Activated CD8-positive, alpha-beta T cell treated with anti-CD3 and anti-CD28 coated beads for 36 hours (primary cell): ENCODE measurements at regions not wholly inside any gene's neighbourhood (a gene's known extent, or its start where the extent isn't known, plus 50 kb on each side); places are given as distances from the start of the nearest gene placed in this dataset.

ENCODE experiments used
- ATAC-seq: fragments of 200-7000 bp; cut with Tn5 transposase; one replicate; pipeline ENCODE4 v1.10.0; 2021; ENCODE audit warnings: mild to moderate bottlenecking, moderate library complexity
- CTCF ChIA-PET: fragments of 350-600 bp; sonication (Branson Sonifier 250); formaldehyde crosslinking; loops from one replicate; lab custom pipeline; 2021; ENCODE audit warnings: antibody characterized with exemption; lab: Charles Lee
- POLR2A ChIA-PET: fragments of 350-600 bp; sonication (Branson Sonifier 250); formaldehyde crosslinking; loops from one replicate; lab custom pipeline; 2021; ENCODE audit warnings: antibody characterized with exemption; lab: Charles Lee
- DNase-seq: peaks from one replicate; pipeline ENCODE4 v3.0.0-alpha.2; 2020
- H3K27ac Mint-ChIP-seq: one replicate; pipeline ENCODE4 v1.8.0; 2021; ENCODE audit warnings: mild to moderate bottlenecking, mixed read lengths
- H3K27me3 Mint-ChIP-seq: one replicate; pipeline ENCODE4 v1.8.0; 2021; ENCODE audit warnings: mixed read lengths
- H3K36me3 Mint-ChIP-seq: one replicate; pipeline ENCODE4 v1.8.0; 2021; ENCODE audit warnings: low read depth, mixed read lengths
- H3K4me1 Mint-ChIP-seq: one replicate; pipeline ENCODE4 v1.8.0; 2021; ENCODE audit warnings: low read depth, mixed read lengths
- H3K4me3 Mint-ChIP-seq: one replicate; pipeline ENCODE4 v1.8.0; 2021; ENCODE audit warnings: mild to moderate bottlenecking, moderate library complexity, mixed read lengths
- H3K9me3 Mint-ChIP-seq: one replicate; pipeline ENCODE4 v1.8.0; 2021; ENCODE audit warnings: mixed read lengths
- intact Hi-C: fragments of 100-400 bp; cut with micrococcal nuclease; formaldehyde crosslinking; loops from one replicate; pipeline ENCODE4 v1.10.0; 2022
- TF ChIP-seq, protein P1 (sequence below): fragments of 200-600 bp; IDR thresholded peaks from one replicate; pipeline ENCODE4 v1.8.0; 2022; ENCODE audit warnings: antibody characterized with exemption, mild to moderate bottlenecking

DNA sequence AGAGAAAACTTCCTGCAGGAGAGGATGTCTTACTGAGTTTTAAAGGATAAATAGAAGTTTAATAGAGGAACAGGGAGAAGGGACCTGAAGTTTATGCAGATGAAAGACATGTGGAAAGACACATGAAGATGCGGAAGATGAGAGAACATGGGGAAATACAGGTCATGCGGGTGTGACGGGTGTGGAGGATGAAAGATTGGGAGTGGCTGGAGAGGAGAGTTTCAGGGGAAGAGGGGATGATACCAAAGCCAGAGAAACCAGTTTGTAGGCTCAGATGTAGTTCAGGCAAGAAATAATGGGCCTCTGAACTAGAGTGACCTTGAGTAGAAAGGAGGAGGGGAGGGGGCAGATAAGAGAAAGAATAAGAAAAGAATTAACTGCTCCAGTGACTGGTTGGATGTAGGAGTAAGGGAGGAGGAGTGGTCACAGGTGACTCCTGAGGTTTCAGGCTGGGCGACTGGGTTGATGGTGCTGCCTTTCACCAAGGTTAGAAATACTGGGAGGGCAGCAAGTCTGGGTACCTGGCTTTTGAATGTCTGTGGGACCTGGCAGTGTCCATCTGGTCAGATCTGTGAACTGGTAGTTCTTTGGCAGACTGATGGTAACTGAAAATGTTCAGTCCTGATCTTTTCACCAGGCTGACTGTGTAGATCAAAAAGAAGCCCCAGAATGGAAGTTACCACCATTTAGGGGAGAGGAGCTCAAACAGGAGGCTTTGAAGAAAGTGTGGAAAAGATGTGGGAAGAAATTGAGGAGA lies 69.4 kb downstream of the TET3 start:
- H3K9me3 Mint-ChIP-seq: no peaks in the 10 kb centered on the region
- DNase-seq (no peak), ATAC-seq (no peak)
- peaks cover 25% of the 10 kb centered on the region for H3K36me3 Mint-ChIP-seq
- CTCF ChIA-PET: interaction anchor here (0.6 kb wide), 1 partner anchor 1354 kb away, joined by 3 read pairs; no protein-coding TSS in a partner anchor
- intact Hi-C loops: no loop called here
- no peaks in the 10 kb centered on the region for H3K27me3 Mint-ChIP-seq
- no peak overlapping the region for H3K4me3 Mint-ChIP-seq
- TF ChIP-seq, protein P1, sequence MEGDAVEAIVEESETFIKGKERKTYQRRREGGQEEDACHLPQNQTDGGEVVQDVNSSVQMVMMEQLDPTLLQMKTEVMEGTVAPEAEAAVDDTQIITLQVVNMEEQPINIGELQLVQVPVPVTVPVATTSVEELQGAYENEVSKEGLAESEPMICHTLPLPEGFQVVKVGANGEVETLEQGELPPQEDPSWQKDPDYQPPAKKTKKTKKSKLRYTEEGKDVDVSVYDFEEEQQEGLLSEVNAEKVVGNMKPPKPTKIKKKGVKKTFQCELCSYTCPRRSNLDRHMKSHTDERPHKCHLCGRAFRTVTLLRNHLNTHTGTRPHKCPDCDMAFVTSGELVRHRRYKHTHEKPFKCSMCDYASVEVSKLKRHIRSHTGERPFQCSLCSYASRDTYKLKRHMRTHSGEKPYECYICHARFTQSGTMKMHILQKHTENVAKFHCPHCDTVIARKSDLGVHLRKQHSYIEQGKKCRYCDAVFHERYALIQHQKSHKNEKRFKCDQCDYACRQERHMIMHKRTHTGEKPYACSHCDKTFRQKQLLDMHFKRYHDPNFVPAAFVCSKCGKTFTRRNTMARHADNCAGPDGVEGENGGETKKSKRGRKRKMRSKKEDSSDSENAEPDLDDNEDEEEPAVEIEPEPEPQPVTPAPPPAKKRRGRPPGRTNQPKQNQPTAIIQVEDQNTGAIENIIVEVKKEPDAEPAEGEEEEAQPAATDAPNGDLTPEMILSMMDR: no peak
- H3K4me1 Mint-ChIP-seq: peaks cover 31% of the 10 kb centered on the region
- POLR2A ChIA-PET: no interaction called here
- H3K27ac Mint-ChIP-seq: no peak overlapping the region

DNA sequence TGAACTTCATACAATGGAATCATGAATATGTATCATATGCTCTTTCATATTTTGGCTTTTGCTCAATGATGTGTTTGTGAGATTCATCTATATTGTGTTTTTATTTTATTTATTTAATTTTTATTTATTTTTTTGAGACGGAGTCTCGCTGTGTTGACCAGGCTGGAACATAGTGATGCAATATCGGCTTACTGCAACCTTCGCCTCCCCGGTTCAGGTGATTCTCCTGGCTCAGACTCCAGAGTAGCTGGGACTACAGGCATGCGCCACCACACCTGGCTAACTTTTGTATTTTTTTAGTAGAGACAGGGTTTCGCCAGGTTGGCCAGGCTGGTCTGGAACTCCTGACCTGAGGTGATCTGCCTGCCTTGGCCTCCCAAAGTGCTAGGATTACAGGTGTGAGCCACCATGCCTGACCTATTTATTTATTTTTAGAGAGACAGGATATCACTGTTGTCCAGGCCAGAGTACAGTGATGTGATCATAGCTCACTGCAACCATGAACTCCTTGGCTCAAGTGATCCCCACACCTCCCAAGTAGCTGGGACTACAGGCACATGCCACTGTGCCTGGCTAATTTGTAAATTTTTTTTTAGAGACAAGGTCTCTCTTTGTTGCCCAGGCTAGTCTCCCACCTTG lies 74.5 kb downstream of the TET3 start:
- intact Hi-C loops: no loop called here

DNA sequence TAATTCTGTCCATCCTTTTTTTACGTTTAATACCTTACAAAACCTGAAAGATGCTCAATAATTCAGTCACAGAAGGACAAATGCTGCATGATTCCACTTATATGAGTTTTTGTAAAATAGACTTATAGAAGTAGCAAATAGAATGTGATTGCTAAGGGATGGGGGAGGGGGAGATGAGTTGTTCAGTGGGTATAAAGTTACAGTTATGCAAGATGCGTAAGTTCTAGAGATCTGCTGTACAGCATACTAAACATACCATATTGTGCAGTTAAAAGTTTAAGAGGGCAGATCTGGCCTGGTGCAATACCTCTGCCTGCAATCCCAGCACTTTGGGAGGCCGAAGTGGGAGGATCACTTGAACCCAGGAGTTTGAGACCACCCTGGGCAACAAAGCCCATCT lies 78.8 kb downstream of the TET3 start:
- no peak for ATAC-seq
- Mint-ChIP-seq H3K9me3 (no peaks in the 10 kb centered on the region), H3K27ac (no peak overlapping the region), H3K27me3 (no peaks in the 10 kb centered on the region), H3K36me3 (peaks cover 17% of the 10 kb centered on the region), H3K4me3 (no peak overlapping the region), H3K4me1 (peaks cover 13% of the 10 kb centered on the region)
- TF ChIP-seq, protein P1: no peak
- POLR2A ChIA-PET: no interaction called here
- CTCF ChIA-PET: no interaction called here
- DNase-seq: no peak
- intact Hi-C loops: no loop called here

More for the DNA sequence above, 74.5 kb downstream of the TET3 start:
- no peaks in the 10 kb centered on the region for H3K27me3 Mint-ChIP-seq
- CTCF ChIA-PET: no interaction called here
- ATAC-seq (no peak), DNase-seq (no peak)
- POLR2A ChIA-PET: no interaction called here
- H3K4me3 Mint-ChIP-seq: no peak overlapping the region
- peaks cover 11% of the 10 kb centered on the region for H3K4me1 Mint-ChIP-seq
- peaks cover 21% of the 10 kb centered on the region for H3K36me3 Mint-ChIP-seq
- H3K27ac Mint-ChIP-seq: peak overlapping the region; percentile 10
- no peaks in the 10 kb centered on the region for H3K9me3 Mint-ChIP-seq
- TF ChIP-seq, protein P1: no peak

DNA sequence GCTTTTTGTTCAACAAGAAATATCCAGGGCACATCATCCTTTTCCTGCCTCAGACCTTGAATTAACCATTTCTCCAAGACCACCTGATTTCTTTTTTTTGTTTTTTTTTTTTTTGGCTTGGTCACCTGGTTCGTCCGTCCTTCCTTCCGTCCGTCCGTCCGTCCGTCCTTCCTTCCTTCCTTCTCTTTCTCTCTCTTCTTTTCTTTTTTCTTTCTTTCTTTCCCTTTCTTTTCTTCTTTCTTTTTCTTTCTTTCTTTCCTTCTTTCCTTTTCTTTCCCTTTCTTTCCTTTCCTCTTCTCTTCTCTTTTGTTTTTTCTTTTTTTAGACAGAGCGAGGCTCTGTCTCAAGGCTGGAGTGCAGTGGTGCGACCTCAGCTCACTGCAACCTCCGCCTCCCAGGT lies 80.7 kb downstream of the TET3 start:
- H3K4me1 Mint-ChIP-seq: peaks cover 20% of the 10 kb centered on the region
- TF ChIP-seq, protein P1: no peak
- POLR2A ChIA-PET: interaction anchor here (1.1 kb wide), 1 partner anchor 15 kb away, joined by 3 read pairs; no protein-coding TSS in a partner anchor
- no peaks in the 10 kb centered on the region for H3K9me3 Mint-ChIP-seq
- ATAC-seq (no peak), DNase-seq (no peak)
- H3K27ac Mint-ChIP-seq: peak overlapping the region; percentile 52
- intact Hi-C loops: no loop called here
- CTCF ChIA-PET: interaction anchor here (1.3 kb wide), 1 partner anchor 241 kb away, joined by 4 read pairs; no protein-coding TSS in a partner anchor
- H3K27me3 Mint-ChIP-seq: no peaks in the 10 kb centered on the region
- no peak overlapping the region for H3K4me3 Mint-ChIP-seq
- peaks cover 21% of the 10 kb centered on the region for H3K36me3 Mint-ChIP-seq
